GM12878 (cell line): ENCODE measurements at regions not wholly inside any gene's neighbourhood (a gene's known extent, or its start where the extent isn't known, plus 50 kb on each side); places are given as distances from the start of the nearest gene placed in this dataset.

Source experiments
- ATAC-seq: fragments of 200-7000 bp; cut with Tn5 transposase; 3 replicates; pipeline ENCODE4 v1.9.1; 2020; ENCODE audit warnings: mild to moderate bottlenecking, moderate library complexity
- BruUV-seq: library from RNA; stranded (reverse); fragments of 400-500 nt; replicated peaks from 2 replicates; lab custom pipeline; 2021; lab: Mats Ljungman, UMichigan
- CTCF ChIA-PET: fragments of 300-600 bp; sonication (Branson Sonifier 250); formaldehyde crosslinking; extraction: SDS; loops from one replicate; lab custom pipeline; 2021; ENCODE audit warnings: inconsistent platforms; lab: Yijun Ruan, JAX
- POLR2A ChIA-PET: fragments of 350-600 bp; formaldehyde crosslinking; extraction: SDS; loops from one replicate; lab custom pipeline; 2021; ENCODE audit warnings: inconsistent platforms; lab: Charles Lee
- RAD21 ChIA-PET: fragments of 300-600 bp; sonication (Branson Sonifier 250); formaldehyde crosslinking; loops from one replicate; lab custom pipeline; 2023; ENCODE audit warnings: antibody characterized with exemption; ENCODE audit not compliant: unreplicated experiment; lab: Charles Lee
- SMC1A ChIA-PET: fragments of 300-600 bp; sonication (Branson Sonifier 250); formaldehyde crosslinking; loops from one replicate; lab custom pipeline; 2023; ENCODE audit not compliant: unreplicated experiment, uncharacterized antibody; lab: Charles Lee
- DNase-seq: peaks from one replicate; pipeline ENCODE4 v3.0.0-alpha.2; 2011; ENCODE audit warnings: low read depth, low spot score
- FAIRE-seq: peaks from 3 replicates; lab custom pipeline; 2011; peaks lifted over from hg19 to GRCh38; lab: Jason Lieb, UNC
- H2AFZ ChIP-seq: 2 replicates; pipeline ENCODE4 v1.6.0; 2011; ENCODE audit warnings: low read depth, low read length, control low read depth; ENCODE audit not compliant: control insufficient read depth
- H3K27ac ChIP-seq: 2 replicates; pipeline ENCODE4 v1.5.1; 2011; ENCODE audit warnings: control low read depth; ENCODE audit not compliant: control insufficient read depth, insufficient read depth
- H3K27me3 ChIP-seq, 2 experiments: replicated peaks in 1 of 2; 2 replicates each; pipeline versions ENCODE4 v1.6.0 to v1.6.1; 2011; ENCODE audit warnings: low read length in 1 of 2; ENCODE audit not compliant: control insufficient read depth in 2 of 2, insufficient read depth in 2 of 2
- H3K36me3 ChIP-seq, 2 experiments: 2 replicates each; pipeline ENCODE4 v1.5.1; 2011; ENCODE audit warnings: low read length in 1 of 2; ENCODE audit not compliant: control insufficient read depth in 2 of 2, insufficient read depth in 2 of 2
- H3K4me1 ChIP-seq: 2 replicates; pipeline ENCODE4 v1.6.1; 2011; ENCODE audit warnings: mild to moderate bottlenecking, low read length, moderate library complexity, mixed read lengths; ENCODE audit not compliant: control insufficient read depth, insufficient read depth
- H3K4me2 ChIP-seq: 2 replicates; pipeline ENCODE4 v1.6.0; 2011; ENCODE audit warnings: control low read depth; ENCODE audit not compliant: control insufficient read depth, insufficient read depth
- H3K4me3 ChIP-seq: fragments of 200-600 bp; sonication (generic); 2 replicates; pipeline ENCODE4 v1.5.1; 2016
- H3K79me2 ChIP-seq: 2 replicates; pipeline ENCODE4 v1.6.0; 2011; ENCODE audit warnings: low read length; ENCODE audit not compliant: control insufficient read depth, insufficient read depth
- H3K9ac ChIP-seq: 2 replicates; pipeline ENCODE4 v1.8.0; 2011; ENCODE audit warnings: low read length, control low read depth, mixed read lengths; ENCODE audit not compliant: control insufficient read depth, insufficient read depth
- H3K9me3 ChIP-seq: replicated peaks from 3 replicates; pipeline ENCODE4 v1.5.1; 2011; ENCODE audit warnings: mild to moderate bottlenecking, low read length; ENCODE audit not compliant: control insufficient read depth, insufficient read depth
- H4K20me1 ChIP-seq: 2 replicates; pipeline ENCODE4 v1.6.0; 2011; ENCODE audit not compliant: control insufficient read depth, insufficient read depth
- BRCA1 ChIP-seq: IDR thresholded peaks from 2 replicates; pipeline ENCODE4 v1.6.1; 2011; ENCODE audit warnings: low read depth, low read length, improper control_type of control experiment
- ESRRA ChIP-seq: IDR thresholded peaks from 2 replicates; pipeline ENCODE4 v1.6.1; 2012; ENCODE audit warnings: mild to moderate bottlenecking, low read length, improper control_type of control experiment
- FOS ChIP-seq: IDR thresholded peaks from 3 replicates; pipeline ENCODE4 v1.6.1; 2011; ENCODE audit warnings: borderline replicate concordance; ENCODE audit not compliant: insufficient read length; ENCODE audit errors: extremely low read depth
- IKZF1 ChIP-seq: fragments of 450-650 bp; conservative IDR thresholded peaks from 2 replicates; pipeline ENCODE4 v1.6.1; 2017; ENCODE audit warnings: antibody characterized with exemption, mild to moderate bottlenecking
- LARP7 ChIP-seq: fragments of 450-650 bp; IDR thresholded peaks from 2 replicates; pipeline ENCODE4 v1.6.1; 2017; ENCODE audit warnings: mild to moderate bottlenecking
- MEF2A ChIP-seq: IDR thresholded peaks from 2 replicates; pipeline ENCODE4 v1.6.1; 2011; ENCODE audit warnings: low read depth, mild to moderate bottlenecking, low read length, moderate library complexity; ENCODE audit not compliant: insufficient read depth
- MEF2B ChIP-seq: fragments of 450-650 bp; IDR thresholded peaks from 2 replicates; pipeline ENCODE4 v1.6.1; 2018; ENCODE audit warnings: mild to moderate bottlenecking, moderate library complexity; ENCODE audit not compliant: partially characterized antibody, poor library complexity, severe bottlenecking
- NR2F1 ChIP-seq: fragments of 450-650 bp; conservative IDR thresholded peaks from 2 replicates; pipeline ENCODE4 v1.6.1; 2017; ENCODE audit warnings: mild to moderate bottlenecking
- POU2F2 ChIP-seq: IDR thresholded peaks from 3 replicates; pipeline ENCODE4 v1.6.1; 2011; ENCODE audit warnings: low read depth, mild to moderate bottlenecking, low read length, borderline replicate concordance
- RAD51 ChIP-seq: fragments of 450-650 bp; IDR thresholded peaks from 2 replicates; pipeline ENCODE4 v1.6.1; 2016; ENCODE audit warnings: moderate library complexity, mild to moderate bottlenecking, inconsistent platforms
- RBBP5 ChIP-seq: fragments of 200-600 bp; sonication (generic); conservative IDR thresholded peaks from 2 replicates; pipeline ENCODE4 v1.6.1; 2016
- STAT3 ChIP-seq: IDR thresholded peaks from 2 replicates; pipeline ENCODE4 v1.6.1; 2011; ENCODE audit warnings: low read depth, low read length, improper control_type of control experiment
- TCF3 ChIP-seq: IDR thresholded peaks from 2 replicates; pipeline ENCODE4 v1.6.1; 2012; ENCODE audit warnings: low read depth, mild to moderate bottlenecking, low read length, borderline replicate concordance; ENCODE audit not compliant: insufficient read depth
- WRNIP1 ChIP-seq: IDR thresholded peaks from 2 replicates; pipeline ENCODE4 v1.6.1; 2011; ENCODE audit warnings: low read depth, low read length, improper control_type of control experiment, borderline replicate concordance
- ZNF622 ChIP-seq: fragments of 450-650 bp; IDR thresholded peaks from 2 replicates; pipeline ENCODE4 v1.6.1; 2017; ENCODE audit warnings: mild to moderate bottlenecking, inconsistent platforms
- WGBS: methylation state at CpG from one replicate; pipeline ENCODE4 v1.1.6; 2016; ENCODE audit warnings: low lambda C conversion rate; ENCODE audit not compliant: insufficient replicate concordance, insufficient coverage; ENCODE audit errors: missing lambda C conversion rate; 5-methylcytosine and 5-hydroxymethylcytosine counted together
- in situ Hi-C: fragments of 300-500 bp; cut with MboI; formaldehyde crosslinking; loops from 9 replicates; pipeline ENCODE4 v1.14.3; 2018; ENCODE audit warnings: mixed read lengths
- intact Hi-C: fragments of 100-400 bp; cut with micrococcal nuclease; formaldehyde crosslinking; loops from one replicate; pipeline ENCODE4 v1.14.2; 2022; ENCODE audit not compliant: unreplicated experiment
- TF ChIP-seq, protein P1 (sequence below): fragments of 450-650 bp; IDR thresholded peaks from 2 replicates; pipeline ENCODE4 v1.6.1; 2018; ENCODE audit warnings: mild to moderate bottlenecking, low read depth, moderate library complexity; ENCODE audit not compliant: partially characterized antibody
- TF ChIP-seq, protein P2 (sequence below): IDR thresholded peaks from 2 replicates; pipeline ENCODE4 v1.6.1; 2011; ENCODE audit warnings: borderline replicate concordance, low read depth, mild to moderate bottlenecking, moderate library complexity, mixed read lengths, low read length; ENCODE audit not compliant: insufficient read depth; ENCODE audit errors: extremely low read length
- TF ChIP-seq, protein P3 (sequence below): fragments of 150-350 bp; IDR thresholded peaks from 2 replicates; pipeline ENCODE4 v1.6.1; 2016; ENCODE audit warnings: low read depth, low read length
- TF ChIP-seq, protein P4 (sequence below): IDR thresholded peaks from 2 replicates; pipeline ENCODE4 v1.6.1; 2011; ENCODE audit warnings: mild to moderate bottlenecking, low read depth, low read length, moderate library complexity; ENCODE audit not compliant: insufficient replicate concordance

DNA sequence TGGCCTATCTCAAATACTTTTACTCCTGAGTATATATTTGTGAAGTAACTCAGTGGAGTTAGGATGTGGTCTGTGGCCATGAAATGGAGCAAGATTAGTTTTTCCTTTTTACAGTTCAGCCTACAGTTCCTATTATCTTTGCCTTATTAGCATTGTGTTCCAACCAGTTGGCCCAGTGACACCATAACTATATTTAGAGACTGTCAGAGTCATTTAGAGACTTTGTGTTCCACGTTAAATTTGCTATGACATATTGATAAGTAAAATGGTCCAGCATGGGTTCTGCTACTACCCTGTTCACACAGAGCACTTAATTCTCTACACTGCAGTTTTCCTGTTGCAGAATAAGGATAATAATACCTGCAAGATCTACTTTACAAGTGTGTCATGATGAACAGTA, 68.3 kb upstream of the RAB11FIP2 start:
- ChIA-PET RAD21 (no interaction called here), SMC1A (no interaction called here), CTCF (no interaction called here), POLR2A (no interaction called here)
- no peak for TF ChIP-seq POU2F2
- no peak for TF ChIP-seq ZNF622
- no peak for TF ChIP-seq MEF2B
- no peak for TF ChIP-seq LARP7
- TF ChIP-seq, protein P1, sequence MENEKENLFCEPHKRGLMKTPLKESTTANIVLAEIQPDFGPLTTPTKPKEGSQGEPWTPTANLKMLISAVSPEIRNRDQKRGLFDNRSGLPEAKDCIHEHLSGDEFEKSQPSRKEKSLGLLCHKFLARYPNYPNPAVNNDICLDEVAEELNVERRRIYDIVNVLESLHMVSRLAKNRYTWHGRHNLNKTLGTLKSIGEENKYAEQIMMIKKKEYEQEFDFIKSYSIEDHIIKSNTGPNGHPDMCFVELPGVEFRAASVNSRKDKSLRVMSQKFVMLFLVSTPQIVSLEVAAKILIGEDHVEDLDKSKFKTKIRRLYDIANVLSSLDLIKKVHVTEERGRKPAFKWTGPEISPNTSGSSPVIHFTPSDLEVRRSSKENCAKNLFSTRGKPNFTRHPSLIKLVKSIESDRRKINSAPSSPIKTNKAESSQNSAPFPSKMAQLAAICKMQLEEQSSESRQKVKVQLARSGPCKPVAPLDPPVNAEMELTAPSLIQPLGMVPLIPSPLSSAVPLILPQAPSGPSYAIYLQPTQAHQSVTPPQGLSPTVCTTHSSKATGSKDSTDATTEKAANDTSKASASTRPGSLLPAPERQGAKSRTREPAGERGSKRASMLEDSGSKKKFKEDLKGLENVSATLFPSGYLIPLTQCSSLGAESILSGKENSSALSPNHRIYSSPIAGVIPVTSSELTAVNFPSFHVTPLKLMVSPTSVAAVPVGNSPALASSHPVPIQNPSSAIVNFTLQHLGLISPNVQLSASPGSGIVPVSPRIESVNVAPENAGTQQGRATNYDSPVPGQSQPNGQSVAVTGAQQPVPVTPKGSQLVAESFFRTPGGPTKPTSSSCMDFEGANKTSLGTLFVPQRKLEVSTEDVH: no peak
- TF ChIP-seq, protein P2, sequence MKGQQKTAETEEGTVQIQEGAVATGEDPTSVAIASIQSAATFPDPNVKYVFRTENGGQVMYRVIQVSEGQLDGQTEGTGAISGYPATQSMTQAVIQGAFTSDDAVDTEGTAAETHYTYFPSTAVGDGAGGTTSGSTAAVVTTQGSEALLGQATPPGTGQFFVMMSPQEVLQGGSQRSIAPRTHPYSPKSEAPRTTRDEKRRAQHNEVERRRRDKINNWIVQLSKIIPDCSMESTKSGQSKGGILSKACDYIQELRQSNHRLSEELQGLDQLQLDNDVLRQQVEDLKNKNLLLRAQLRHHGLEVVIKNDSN: no peak
- TF ChIP-seq STAT3: no peak
- TF ChIP-seq WRNIP1: no peak
- TF ChIP-seq, protein P3, sequence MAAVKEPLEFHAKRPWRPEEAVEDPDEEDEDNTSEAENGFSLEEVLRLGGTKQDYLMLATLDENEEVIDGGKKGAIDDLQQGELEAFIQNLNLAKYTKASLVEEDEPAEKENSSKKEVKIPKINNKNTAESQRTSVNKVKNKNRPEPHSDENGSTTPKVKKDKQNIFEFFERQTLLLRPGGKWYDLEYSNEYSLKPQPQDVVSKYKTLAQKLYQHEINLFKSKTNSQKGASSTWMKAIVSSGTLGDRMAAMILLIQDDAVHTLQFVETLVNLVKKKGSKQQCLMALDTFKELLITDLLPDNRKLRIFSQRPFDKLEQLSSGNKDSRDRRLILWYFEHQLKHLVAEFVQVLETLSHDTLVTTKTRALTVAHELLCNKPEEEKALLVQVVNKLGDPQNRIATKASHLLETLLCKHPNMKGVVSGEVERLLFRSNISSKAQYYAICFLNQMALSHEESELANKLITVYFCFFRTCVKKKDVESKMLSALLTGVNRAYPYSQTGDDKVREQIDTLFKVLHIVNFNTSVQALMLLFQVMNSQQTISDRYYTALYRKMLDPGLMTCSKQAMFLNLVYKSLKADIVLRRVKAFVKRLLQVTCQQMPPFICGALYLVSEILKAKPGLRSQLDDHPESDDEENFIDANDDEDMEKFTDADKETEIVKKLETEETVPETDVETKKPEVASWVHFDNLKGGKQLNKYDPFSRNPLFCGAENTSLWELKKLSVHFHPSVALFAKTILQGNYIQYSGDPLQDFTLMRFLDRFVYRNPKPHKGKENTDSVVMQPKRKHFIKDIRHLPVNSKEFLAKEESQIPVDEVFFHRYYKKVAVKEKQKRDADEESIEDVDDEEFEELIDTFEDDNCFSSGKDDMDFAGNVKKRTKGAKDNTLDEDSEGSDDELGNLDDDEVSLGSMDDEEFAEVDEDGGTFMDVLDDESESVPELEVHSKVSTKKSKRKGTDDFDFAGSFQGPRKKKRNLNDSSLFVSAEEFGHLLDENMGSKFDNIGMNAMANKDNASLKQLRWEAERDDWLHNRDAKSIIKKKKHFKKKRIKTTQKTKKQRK: no peak
- no peak for TF ChIP-seq RBBP5
- no peak for TF ChIP-seq TCF3
- no peak for TF ChIP-seq IKZF1
- TF ChIP-seq ESRRA: no peak
- no peak for TF ChIP-seq NR2F1
- TF ChIP-seq BRCA1: no peak
- no peak for TF ChIP-seq RAD51
- no peak for TF ChIP-seq MEF2A
- TF ChIP-seq FOS: no peak
- TF ChIP-seq, protein P4, sequence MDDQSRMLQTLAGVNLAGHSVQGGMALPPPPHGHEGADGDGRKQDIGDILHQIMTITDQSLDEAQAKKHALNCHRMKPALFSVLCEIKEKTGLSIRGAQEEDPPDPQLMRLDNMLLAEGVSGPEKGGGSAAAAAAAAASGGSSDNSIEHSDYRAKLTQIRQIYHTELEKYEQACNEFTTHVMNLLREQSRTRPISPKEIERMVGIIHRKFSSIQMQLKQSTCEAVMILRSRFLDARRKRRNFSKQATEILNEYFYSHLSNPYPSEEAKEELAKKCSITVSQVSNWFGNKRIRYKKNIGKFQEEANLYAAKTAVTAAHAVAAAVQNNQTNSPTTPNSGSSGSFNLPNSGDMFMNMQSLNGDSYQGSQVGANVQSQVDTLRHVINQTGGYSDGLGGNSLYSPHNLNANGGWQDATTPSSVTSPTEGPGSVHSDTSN: no peak
- H3K4me3 ChIP-seq: no peak overlapping the region
- H3K27me3 ChIP-seq: no peaks in the 10 kb centered on the region; a peak in 1 of 4 replicates
- H4K20me1 ChIP-seq: no peaks in the 10 kb centered on the region
- FAIRE-seq: no peak
- no peak overlapping the region for H3K27ac ChIP-seq
- 0% methylated on average over 1 of the region's 1 CpG for WGBS
- H3K9me3 ChIP-seq: no peaks in the 10 kb centered on the region
- no peaks in the 10 kb centered on the region for H3K79me2 ChIP-seq
- no TSS peak for BruUV-seq
- intact Hi-C loops (no loop called here), in situ Hi-C loops (no loop called here)
- no peak for ATAC-seq
- no peak overlapping the region for H3K9ac ChIP-seq
- DNase-seq: no peak
- no peaks in the 10 kb centered on the region for H3K4me1 ChIP-seq
- no peak overlapping the region for H2AFZ ChIP-seq
- no peak overlapping the region for H3K4me2 ChIP-seq
- no peaks in the 10 kb centered on the region for H3K36me3 ChIP-seq
